ENCODE measurements at regions not wholly inside any gene's neighbourhood (a gene's known extent, or its start where the extent isn't known, plus 50 kb on each side); places are given as distances from the start of the nearest gene placed in this dataset.

DNA sequence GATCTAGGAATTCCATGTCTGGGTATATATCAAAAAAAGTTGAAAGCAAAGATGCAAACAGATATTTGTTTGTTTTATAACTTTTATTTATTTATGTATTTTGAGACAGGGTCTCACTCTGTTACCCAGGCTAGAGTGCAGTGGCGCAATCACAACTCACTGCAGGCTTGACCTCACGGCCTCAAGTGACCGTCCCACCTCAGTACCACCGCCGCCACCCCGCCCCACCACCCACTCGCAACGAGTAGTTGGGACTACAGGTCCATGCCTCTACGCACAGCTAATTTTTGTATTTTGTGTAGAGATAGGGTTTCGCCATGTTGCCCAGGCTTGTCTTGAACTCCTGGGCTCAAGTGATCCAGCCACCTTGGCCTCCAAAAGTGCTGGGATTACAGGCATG lies 66.5 kb upstream of the KTN1 start:
- ChIA-PET POLR2A (no interaction called here), CTCF (no interaction called here)
- Histone ChIP-seq H3K27me3 (replicated peaks; ENCODE audit: control insufficient read depth, insufficient read depth, low read length) (no peaks in the 10 kb centered on the region), H3K4me3 (ENCODE audit: low read depth, low read length) (no peak overlapping the region), H3K36me3 (ENCODE audit: control insufficient read depth, insufficient read depth, low read length) (no peaks in the 10 kb centered on the region), H3K4me1 (no peaks in the 10 kb centered on the region), H3K9me3 (no peaks in the 10 kb centered on the region)
- H3K9me3 Mint-ChIP-seq (ENCODE audit: unreplicated experiment) = no peaks in the 10 kb centered on the region
- H3K4me1 Mint-ChIP-seq (ENCODE audit: low read depth, unreplicated experiment) = peaks cover 7% of the 10 kb centered on the region
- BruUV-seq (replicated peaks) = no TSS peak
- intact Hi-C loops (cut with micrococcal nuclease; ENCODE audit: unreplicated experiment) = no loop called here
- no peaks in the 10 kb centered on the region for H3K36me3 Mint-ChIP-seq (ENCODE audit: insufficient read depth, unreplicated experiment)
- no peak for DNase-seq
- no peak overlapping the region for H3K27ac Mint-ChIP-seq (ENCODE audit: unreplicated experiment)
- no peak for TF ChIP-seq CTCF (IDR thresholded peaks at IDR 0.05; ENCODE audit: insufficient read depth in 1 of 2, low read depth in 1 of 2, low read length in 1 of 2, severe bottlenecking in 1 of 2, unreplicated experiment in 1 of 2)
- H3K27me3 Mint-ChIP-seq (ENCODE audit: insufficient read depth, unreplicated experiment) = no peaks in the 10 kb centered on the region
- H3K4me3 Mint-ChIP-seq (ENCODE audit: unreplicated experiment) = no peak overlapping the region

- no peaks in the 10 kb centered on the region for H3K27me3 ChIP-seq (replicated peaks; ENCODE audit: control insufficient read depth, insufficient read depth, low read length)
- CTCF ChIA-PET = interaction anchor here (0.5 kb wide), 1 partner anchor 8 kb away, joined by 5 read pairs; no protein-coding TSS in a partner anchor
- H3K9me3 Mint-ChIP-seq (ENCODE audit: unreplicated experiment) = no peaks in the 10 kb centered on the region
- no peaks in the 10 kb centered on the region for H3K9me3 ChIP-seq
- no peaks in the 10 kb centered on the region for H3K4me1 ChIP-seq
- H3K4me3 ChIP-seq (ENCODE audit: low read depth, low read length) = no peak overlapping the region
- intact Hi-C loops (cut with micrococcal nuclease; ENCODE audit: unreplicated experiment) = no loop called here
- H3K36me3 Mint-ChIP-seq (ENCODE audit: insufficient read depth, unreplicated experiment) = no peaks in the 10 kb centered on the region
- H3K27ac Mint-ChIP-seq (ENCODE audit: unreplicated experiment) = no peak overlapping the region
- no peak for TF ChIP-seq CTCF (IDR thresholded peaks at IDR 0.05; ENCODE audit: insufficient read depth in 1 of 2, low read depth in 1 of 2, low read length in 1 of 2, severe bottlenecking in 1 of 2, unreplicated experiment in 1 of 2)
- POLR2A ChIA-PET = no interaction called here
- no peak overlapping the region for H3K4me3 Mint-ChIP-seq (ENCODE audit: unreplicated experiment)
- no peak for DNase-seq
- peaks cover 7% of the 10 kb centered on the region for H3K4me1 Mint-ChIP-seq (ENCODE audit: low read depth, unreplicated experiment)
- no peaks in the 10 kb centered on the region for H3K27me3 Mint-ChIP-seq (ENCODE audit: insufficient read depth, unreplicated experiment)
- no peaks in the 10 kb centered on the region for H3K36me3 ChIP-seq (ENCODE audit: control insufficient read depth, insufficient read depth, low read length)
- BruUV-seq (replicated peaks) = no TSS peak
Observed at GRCh38 chr14:55514819-55515490, 65.1 kb upstream of the KTN1 start.

GRCh38 chr14:55516776-55517175 lies 63.2 kb upstream of the KTN1 start:
- intact Hi-C loops (cut with micrococcal nuclease; ENCODE audit: unreplicated experiment) = no loop called here
- no peaks in the 10 kb centered on the region for H3K27me3 ChIP-seq (replicated peaks; ENCODE audit: control insufficient read depth, insufficient read depth, low read length)
- no peak overlapping the region for H3K27ac Mint-ChIP-seq (ENCODE audit: unreplicated experiment)

More at GRCh38 chr14:55516776-55517175, 63.2 kb upstream of the KTN1 start:
- H3K4me1 ChIP-seq = no peaks in the 10 kb centered on the region
- no TSS peak for BruUV-seq (replicated peaks)
- Mint-ChIP-seq H3K36me3 (ENCODE audit: insufficient read depth, unreplicated experiment) (no peaks in the 10 kb centered on the region), H3K27me3 (ENCODE audit: insufficient read depth, unreplicated experiment) (no peaks in the 10 kb centered on the region), H3K4me1 (ENCODE audit: low read depth, unreplicated experiment) (no peaks in the 10 kb centered on the region), H3K9me3 (ENCODE audit: unreplicated experiment) (no peaks in the 10 kb centered on the region), H3K4me3 (ENCODE audit: unreplicated experiment) (no peak overlapping the region)
- no peak for DNase-seq
- H3K4me3 ChIP-seq (ENCODE audit: low read depth, low read length) = no peak overlapping the region
- no peaks in the 10 kb centered on the region for H3K9me3 ChIP-seq
- H3K36me3 ChIP-seq (ENCODE audit: control insufficient read depth, insufficient read depth, low read length) = no peaks in the 10 kb centered on the region
- no peak for TF ChIP-seq CTCF (IDR thresholded peaks at IDR 0.05; ENCODE audit: insufficient read depth in 1 of 2, low read depth in 1 of 2, low read length in 1 of 2, severe bottlenecking in 1 of 2, unreplicated experiment in 1 of 2)
- ChIA-PET POLR2A (no interaction called here), CTCF (no interaction called here)

Data from Caco-2 (cell line).